ENCODE measurements at regions not wholly inside any gene's neighbourhood (a gene's known extent, or its start where the extent isn't known, plus 50 kb on each side); places are given as distances from the start of the nearest gene placed in this dataset.
"Not testable (repeated sequence)": the region's sequence is repeated elsewhere in the genome, so short reads cannot be mapped to it uniquely, and the experiment has no call there.

- intact Hi-C loops (cut with micrococcal nuclease) = no loop called here
Measured at GRCh38 chr11:25613451-25613850, 718.5 kb upstream of the ANO3 start.

- intact Hi-C loops (cut with micrococcal nuclease) = no loop called here
Measured at GRCh38 chr11:25613865-25614264, 718.1 kb upstream of the ANO3 start.

GRCh38 chr11:25615069-25615468 lies 716.9 kb upstream of the ANO3 start:
- intact Hi-C loops (cut with micrococcal nuclease) = no loop called here

- intact Hi-C loops (cut with micrococcal nuclease) = no loop called here
Measured at GRCh38 chr11:25615841-25616240, 716.1 kb upstream of the ANO3 start.

GRCh38 chr11:25625094-25625493 lies 706.8 kb upstream of the ANO3 start:
- intact Hi-C loops (cut with micrococcal nuclease) = no loop called here

GRCh38 chr11:25628030-25628429 lies 703.9 kb upstream of the ANO3 start:
- intact Hi-C loops (cut with micrococcal nuclease) = no loop called here

GRCh38 chr11:25633230-25633629 lies 698.7 kb upstream of the ANO3 start:
- intact Hi-C loops (cut with micrococcal nuclease) = no loop called here

GRCh38 chr11:25649220-25649619 lies 682.7 kb upstream of the ANO3 start:
- intact Hi-C loops (cut with micrococcal nuclease) = not testable (repeated sequence)

- intact Hi-C loops (cut with micrococcal nuclease) = no loop called here
Measured at GRCh38 chr11:25650319-25650718, 681.6 kb upstream of the ANO3 start.

- intact Hi-C loops (cut with micrococcal nuclease) = no loop called here
Measured at GRCh38 chr11:25655636-25656035, 676.3 kb upstream of the ANO3 start.

- intact Hi-C loops (cut with micrococcal nuclease) = no loop called here
Measured at GRCh38 chr11:25658916-25659315, 673.0 kb upstream of the ANO3 start.

GRCh38 chr11:25659706-25660105 lies 672.2 kb upstream of the ANO3 start:
- intact Hi-C loops (cut with micrococcal nuclease) = no loop called here

GRCh38 chr11:25667871-25668270 lies 664.1 kb upstream of the ANO3 start:
- intact Hi-C loops (cut with micrococcal nuclease) = no loop called here

- intact Hi-C loops (cut with micrococcal nuclease) = no loop called here
Measured at GRCh38 chr11:25691959-25692358, 640.0 kb upstream of the ANO3 start.

- intact Hi-C loops (cut with micrococcal nuclease) = no loop called here
Measured at GRCh38 chr11:25702417-25702816, 629.5 kb upstream of the ANO3 start.

- intact Hi-C loops (cut with micrococcal nuclease) = no loop called here
Measured at GRCh38 chr11:25710975-25711374, 621.0 kb upstream of the ANO3 start.

- intact Hi-C loops (cut with micrococcal nuclease) = no loop called here
Measured at GRCh38 chr11:25727944-25728343, 604.0 kb upstream of the ANO3 start.

- intact Hi-C loops (cut with micrococcal nuclease) = no loop called here
Measured at GRCh38 chr11:25730230-25730629, 601.7 kb upstream of the ANO3 start.

- intact Hi-C loops (cut with micrococcal nuclease) = no loop called here
Measured at GRCh38 chr11:25733777-25734176, 598.2 kb upstream of the ANO3 start.

GRCh38 chr11:25734591-25735211 lies 597.2 kb upstream of the ANO3 start:
- intact Hi-C loops (cut with micrococcal nuclease) = no loop called here

- intact Hi-C loops (cut with micrococcal nuclease) = no loop called here
Measured at GRCh38 chr11:25737071-25737675, 594.8 kb upstream of the ANO3 start.

- intact Hi-C loops (cut with micrococcal nuclease) = no loop called here
Measured at GRCh38 chr11:25741886-25742285, 590.0 kb upstream of the ANO3 start.

- intact Hi-C loops (cut with micrococcal nuclease) = no loop called here
Measured at GRCh38 chr11:25742800-25743199, 589.1 kb upstream of the ANO3 start.

All from T-helper 1 cell treated with Interleukin-12 subunit alpha and Interleukin-12 subunit beta and Interleukin-4 antibody, amounts not matched to agents 30 ng/mL and 1 ng/mL, for 36 hours (primary cell).